ENCODE measurements at regions not wholly inside any gene's neighbourhood (a gene's known extent, or its start where the extent isn't known, plus 50 kb on each side); places are given as distances from the start of the nearest gene placed in this dataset.

DNA sequence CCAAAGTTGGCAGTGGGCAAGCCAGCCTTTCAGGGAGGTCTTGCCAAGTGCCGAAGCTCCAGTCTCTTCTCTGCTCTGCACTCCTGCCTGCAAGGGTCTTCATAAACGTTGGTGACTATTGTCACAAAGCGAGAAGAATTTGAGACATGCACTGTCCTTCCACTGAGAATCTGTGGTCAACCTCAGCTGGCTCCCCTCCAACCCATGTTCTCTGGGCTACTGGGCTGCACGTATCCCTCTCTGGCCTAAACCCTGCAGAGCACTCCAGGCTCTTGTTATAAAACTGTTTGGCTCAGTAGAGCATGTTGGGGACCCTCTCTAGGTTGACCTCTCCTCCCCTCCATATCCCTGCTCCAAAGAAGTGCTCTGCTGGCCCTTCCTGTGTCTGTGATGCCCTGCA lies 260.4 kb upstream of the NFE2L3 start:
- TF ChIP-seq, protein P1, sequence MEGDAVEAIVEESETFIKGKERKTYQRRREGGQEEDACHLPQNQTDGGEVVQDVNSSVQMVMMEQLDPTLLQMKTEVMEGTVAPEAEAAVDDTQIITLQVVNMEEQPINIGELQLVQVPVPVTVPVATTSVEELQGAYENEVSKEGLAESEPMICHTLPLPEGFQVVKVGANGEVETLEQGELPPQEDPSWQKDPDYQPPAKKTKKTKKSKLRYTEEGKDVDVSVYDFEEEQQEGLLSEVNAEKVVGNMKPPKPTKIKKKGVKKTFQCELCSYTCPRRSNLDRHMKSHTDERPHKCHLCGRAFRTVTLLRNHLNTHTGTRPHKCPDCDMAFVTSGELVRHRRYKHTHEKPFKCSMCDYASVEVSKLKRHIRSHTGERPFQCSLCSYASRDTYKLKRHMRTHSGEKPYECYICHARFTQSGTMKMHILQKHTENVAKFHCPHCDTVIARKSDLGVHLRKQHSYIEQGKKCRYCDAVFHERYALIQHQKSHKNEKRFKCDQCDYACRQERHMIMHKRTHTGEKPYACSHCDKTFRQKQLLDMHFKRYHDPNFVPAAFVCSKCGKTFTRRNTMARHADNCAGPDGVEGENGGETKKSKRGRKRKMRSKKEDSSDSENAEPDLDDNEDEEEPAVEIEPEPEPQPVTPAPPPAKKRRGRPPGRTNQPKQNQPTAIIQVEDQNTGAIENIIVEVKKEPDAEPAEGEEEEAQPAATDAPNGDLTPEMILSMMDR (IDR thresholded peaks at IDR 0.05), result no peak
- TF ChIP-seq EP300 (IDR thresholded peaks at IDR 0.05) (no peak), POLR2A (IDR thresholded peaks at IDR 0.05) (no peak)

Data from sigmoid colon (tissue), 4 donors.